Neural cell (in vitro differentiated cells): ENCODE measurements at regions not wholly inside any gene's neighbourhood (a gene's known extent, or its start where the extent isn't known, plus 50 kb on each side); places are given as distances from the start of the nearest gene placed in this dataset.

ENCODE experiments used
- H2AFZ ChIP-seq: fragments of 200-600, 300-800 bp; sonication (generic), shearing (Covaris generic); 2 replicates; pipeline ENCODE4 v1.6.0; 2014; ENCODE audit warnings: low read depth, mild to moderate bottlenecking, antibody characterized with exemption, low read length, moderate library complexity
- H3F3A ChIP-seq: fragments of 200-600 bp; shearing (Covaris generic); 2 replicates; pipeline ENCODE4 v1.6.1; 2016; ENCODE audit warnings: mild to moderate bottlenecking, moderate library complexity, mixed read lengths, antibody characterized with exemption, low read length; ENCODE audit not compliant: insufficient read depth, poor library complexity, severe bottlenecking
- H3K27ac ChIP-seq: fragments of 200-600, 300-800 bp; sonication (generic), shearing (Covaris generic); 2 replicates; pipeline ENCODE4 v1.5.1; 2014; ENCODE audit warnings: mild to moderate bottlenecking, low read length, moderate library complexity
- H3K27me3 ChIP-seq: fragments of 300-800, 200-600 bp; sonication (generic), shearing (Covaris generic); 2 replicates; pipeline ENCODE4 v1.6.0; 2014; ENCODE audit warnings: mild to moderate bottlenecking, low read depth, low read length, moderate library complexity; ENCODE audit not compliant: insufficient read depth
- H3K36me3 ChIP-seq: fragments of 300-800, 200-600 bp; sonication (generic), shearing (Covaris generic); 2 replicates; pipeline ENCODE4 v1.5.1; 2014; ENCODE audit warnings: mild to moderate bottlenecking, antibody characterized with exemption, low read length, moderate library complexity; ENCODE audit not compliant: insufficient read depth
- H3K4me2 ChIP-seq: fragments of 300-800, 200-600 bp; sonication (generic), shearing (Covaris generic); 2 replicates; pipeline ENCODE4 v1.6.0; 2014; ENCODE audit warnings: mild to moderate bottlenecking, low read length
- H3K4me3 ChIP-seq: fragments of 300-800, 200-600 bp; sonication (generic), shearing (Covaris generic); 2 replicates; pipeline ENCODE4 v1.5.1; 2014; ENCODE audit warnings: mild to moderate bottlenecking, low read length, moderate library complexity
- H3K79me2 ChIP-seq: fragments of 200-600 bp; shearing (Covaris generic); replicated peaks from 2 replicates; pipeline ENCODE4 v1.6.0; 2014; ENCODE audit warnings: mild to moderate bottlenecking, low read length, moderate library complexity; ENCODE audit not compliant: insufficient read depth
- H3K9ac ChIP-seq: fragments of 300-800, 200-600 bp; sonication (generic), shearing (Covaris generic); 2 replicates; pipeline ENCODE4 v1.6.1; 2016; ENCODE audit warnings: mild to moderate bottlenecking, low read length, mixed read lengths
- H3K9me2 ChIP-seq: fragments of 200-600 bp; shearing (Covaris generic); 2 replicates; pipeline ENCODE4 v1.6.1; 2016; ENCODE audit warnings: mild to moderate bottlenecking, low read length, mixed read lengths; ENCODE audit not compliant: insufficient read depth
- H3K9me3 ChIP-seq: fragments of 200-600, 300-800 bp; sonication (generic), shearing (Covaris generic); 2 replicates; pipeline ENCODE4 v1.6.1; 2016; ENCODE audit warnings: mild to moderate bottlenecking, mixed run types, low read length, moderate library complexity, mixed read lengths
- H4K20me1 ChIP-seq: fragments of 200-600 bp; shearing (Covaris generic); 2 replicates; pipeline ENCODE4 v1.6.1; 2016; ENCODE audit warnings: mild to moderate bottlenecking, mixed run types; ENCODE audit not compliant: insufficient read depth
- EP300 ChIP-seq: fragments of 450-650 bp; conservative IDR thresholded peaks from 2 replicates; pipeline ENCODE4 v1.6.1; 2014; ENCODE audit warnings: antibody characterized with exemption, mild to moderate bottlenecking, moderate library complexity; ENCODE audit not compliant: poor library complexity, severe bottlenecking
- EZH2 ChIP-seq: fragments of 200-600, 300-800 bp; shearing (Covaris generic), sonication (generic); IDR thresholded peaks from 2 replicates; pipeline ENCODE4 v1.6.1; 2014; ENCODE audit warnings: antibody characterized with exemption, low read length, borderline replicate concordance, mild to moderate bottlenecking; ENCODE audit not compliant: insufficient read depth, poor library complexity, severe bottlenecking
- POLR2AphosphoS5 ChIP-seq: IDR thresholded peaks from 2 replicates; pipeline ENCODE4 v1.6.1; 2012
- RAD21 ChIP-seq: fragments of 450-650 bp; conservative IDR thresholded peaks from 2 replicates; pipeline ENCODE4 v1.6.1; 2014; ENCODE audit warnings: antibody characterized with exemption, mild to moderate bottlenecking, moderate library complexity
- SMC3 ChIP-seq: fragments of 450-650 bp; conservative IDR thresholded peaks from 2 replicates; pipeline ENCODE4 v1.6.1; 2014; ENCODE audit warnings: antibody characterized with exemption, mild to moderate bottlenecking, moderate library complexity; ENCODE audit not compliant: poor library complexity
- TAF1 ChIP-seq: IDR thresholded peaks from 2 replicates; pipeline ENCODE4 v1.6.1; 2012; ENCODE audit warnings: low read depth
- TF ChIP-seq, protein P1 (sequence below): IDR thresholded peaks from 2 replicates; pipeline ENCODE4 v1.6.1; 2012; ENCODE audit warnings: borderline replicate concordance
- TF ChIP-seq, protein P2 (sequence below): fragments of 450-650 bp; IDR thresholded peaks from 2 replicates; pipeline ENCODE4 v1.5.1; 2014; ENCODE audit warnings: antibody characterized with exemption, mild to moderate bottlenecking, moderate library complexity; ENCODE audit not compliant: poor library complexity, severe bottlenecking

DNA sequence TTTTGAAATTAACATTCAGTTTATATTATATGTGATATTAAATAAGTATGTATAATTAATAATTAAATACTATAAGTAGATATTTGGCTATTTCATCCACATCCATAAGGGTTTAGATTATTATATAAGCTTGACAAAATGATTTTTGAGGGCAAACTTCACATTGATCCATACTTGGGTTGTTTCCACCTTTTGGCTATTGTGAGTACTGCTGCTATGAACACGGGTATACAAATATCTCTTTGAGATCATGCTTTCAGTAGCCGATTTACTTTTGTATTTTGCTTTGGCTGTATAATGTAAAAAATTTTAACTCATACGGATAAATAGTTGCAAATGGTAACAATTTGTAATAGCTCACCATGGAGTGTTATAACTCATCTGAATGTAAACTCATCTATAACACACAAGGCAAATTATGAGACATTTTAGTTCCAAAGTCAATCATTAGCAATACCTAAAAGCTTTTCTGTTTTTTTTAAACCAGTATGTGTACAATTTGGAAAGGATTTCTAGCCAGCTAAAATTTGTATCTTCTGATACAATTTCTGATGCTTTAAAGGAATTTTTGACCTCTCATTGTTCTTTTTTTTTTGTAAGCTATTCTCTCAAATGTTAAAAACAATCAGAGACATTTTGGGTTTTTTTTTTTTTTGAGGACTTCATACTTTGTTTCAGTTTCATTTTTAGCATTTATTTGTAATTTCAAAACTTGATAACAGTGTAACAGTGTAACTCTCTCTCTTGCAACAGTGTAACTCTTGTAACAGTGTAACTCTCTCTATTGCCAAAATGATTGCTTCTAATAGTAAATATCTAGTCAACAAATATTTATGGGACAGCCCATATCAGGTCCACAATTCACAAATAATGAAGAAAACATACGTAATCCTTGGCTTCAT is 51.8 kb upstream of the ARX start:
- Histone ChIP-seq H4K20me1 (no peaks in the 10 kb centered on the region), H2AFZ (no peak overlapping the region), H3K4me3 (no peak overlapping the region), H3K36me3 (no peaks in the 10 kb centered on the region), H3K27ac (no peak overlapping the region), H3K9me3 (no peaks in the 10 kb centered on the region), H3K9me2 (no peaks in the 10 kb centered on the region), H3K27me3 (no peaks in the 10 kb centered on the region), H3F3A (no peaks in the 10 kb centered on the region), H3K9ac (no peak overlapping the region), H3K79me2 (no peaks in the 10 kb centered on the region), H3K4me2 (no peak overlapping the region)
- TF ChIP-seq SMC3 (no peak), EP300 (no peak), EZH2 (no peak), TAF1 (no peak)
- TF ChIP-seq, protein P1, sequence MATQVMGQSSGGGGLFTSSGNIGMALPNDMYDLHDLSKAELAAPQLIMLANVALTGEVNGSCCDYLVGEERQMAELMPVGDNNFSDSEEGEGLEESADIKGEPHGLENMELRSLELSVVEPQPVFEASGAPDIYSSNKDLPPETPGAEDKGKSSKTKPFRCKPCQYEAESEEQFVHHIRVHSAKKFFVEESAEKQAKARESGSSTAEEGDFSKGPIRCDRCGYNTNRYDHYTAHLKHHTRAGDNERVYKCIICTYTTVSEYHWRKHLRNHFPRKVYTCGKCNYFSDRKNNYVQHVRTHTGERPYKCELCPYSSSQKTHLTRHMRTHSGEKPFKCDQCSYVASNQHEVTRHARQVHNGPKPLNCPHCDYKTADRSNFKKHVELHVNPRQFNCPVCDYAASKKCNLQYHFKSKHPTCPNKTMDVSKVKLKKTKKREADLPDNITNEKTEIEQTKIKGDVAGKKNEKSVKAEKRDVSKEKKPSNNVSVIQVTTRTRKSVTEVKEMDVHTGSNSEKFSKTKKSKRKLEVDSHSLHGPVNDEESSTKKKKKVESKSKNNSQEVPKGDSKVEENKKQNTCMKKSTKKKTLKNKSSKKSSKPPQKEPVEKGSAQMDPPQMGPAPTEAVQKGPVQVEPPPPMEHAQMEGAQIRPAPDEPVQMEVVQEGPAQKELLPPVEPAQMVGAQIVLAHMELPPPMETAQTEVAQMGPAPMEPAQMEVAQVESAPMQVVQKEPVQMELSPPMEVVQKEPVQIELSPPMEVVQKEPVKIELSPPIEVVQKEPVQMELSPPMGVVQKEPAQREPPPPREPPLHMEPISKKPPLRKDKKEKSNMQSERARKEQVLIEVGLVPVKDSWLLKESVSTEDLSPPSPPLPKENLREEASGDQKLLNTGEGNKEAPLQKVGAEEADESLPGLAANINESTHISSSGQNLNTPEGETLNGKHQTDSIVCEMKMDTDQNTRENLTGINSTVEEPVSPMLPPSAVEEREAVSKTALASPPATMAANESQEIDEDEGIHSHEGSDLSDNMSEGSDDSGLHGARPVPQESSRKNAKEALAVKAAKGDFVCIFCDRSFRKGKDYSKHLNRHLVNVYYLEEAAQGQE, result no peak

DNA sequence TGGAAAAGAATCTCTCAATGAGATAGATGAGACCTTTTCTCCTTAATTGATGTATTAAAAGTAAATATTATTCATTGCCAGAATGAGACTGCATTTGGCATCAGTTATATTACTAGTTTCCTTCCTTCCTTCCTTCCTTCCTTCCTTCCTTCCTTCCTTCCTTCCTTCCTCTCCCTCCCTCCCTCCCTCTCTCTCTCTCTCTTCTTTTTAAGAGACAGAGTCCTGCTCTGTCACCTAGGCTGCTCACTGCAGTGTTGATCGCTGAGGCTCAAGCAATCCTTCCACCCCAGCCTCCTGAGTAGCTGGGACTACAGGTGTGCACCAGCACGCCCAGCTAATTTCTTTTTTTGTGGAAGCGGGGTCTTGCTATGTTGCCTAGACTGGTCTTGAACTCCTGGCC is 50.4 kb upstream of the ARX start:
- Histone ChIP-seq H3K36me3 (no peaks in the 10 kb centered on the region), H3K9me2 (no peaks in the 10 kb centered on the region), H3K9ac (no peak overlapping the region), H3K4me2 (no peak overlapping the region), H4K20me1 (no peaks in the 10 kb centered on the region), H3K79me2 (no peaks in the 10 kb centered on the region), H3K27me3 (no peaks in the 10 kb centered on the region), H3K27ac (no peak overlapping the region), H3K4me3 (no peak overlapping the region), H3F3A (no peaks in the 10 kb centered on the region), H3K9me3 (no peaks in the 10 kb centered on the region), H2AFZ (no peak overlapping the region)
- TF ChIP-seq EZH2, result no peak
- TF ChIP-seq SMC3, result no peak
- TF ChIP-seq TAF1, result no peak
- no peak for TF ChIP-seq POLR2AphosphoS5
- TF ChIP-seq, protein P2, sequence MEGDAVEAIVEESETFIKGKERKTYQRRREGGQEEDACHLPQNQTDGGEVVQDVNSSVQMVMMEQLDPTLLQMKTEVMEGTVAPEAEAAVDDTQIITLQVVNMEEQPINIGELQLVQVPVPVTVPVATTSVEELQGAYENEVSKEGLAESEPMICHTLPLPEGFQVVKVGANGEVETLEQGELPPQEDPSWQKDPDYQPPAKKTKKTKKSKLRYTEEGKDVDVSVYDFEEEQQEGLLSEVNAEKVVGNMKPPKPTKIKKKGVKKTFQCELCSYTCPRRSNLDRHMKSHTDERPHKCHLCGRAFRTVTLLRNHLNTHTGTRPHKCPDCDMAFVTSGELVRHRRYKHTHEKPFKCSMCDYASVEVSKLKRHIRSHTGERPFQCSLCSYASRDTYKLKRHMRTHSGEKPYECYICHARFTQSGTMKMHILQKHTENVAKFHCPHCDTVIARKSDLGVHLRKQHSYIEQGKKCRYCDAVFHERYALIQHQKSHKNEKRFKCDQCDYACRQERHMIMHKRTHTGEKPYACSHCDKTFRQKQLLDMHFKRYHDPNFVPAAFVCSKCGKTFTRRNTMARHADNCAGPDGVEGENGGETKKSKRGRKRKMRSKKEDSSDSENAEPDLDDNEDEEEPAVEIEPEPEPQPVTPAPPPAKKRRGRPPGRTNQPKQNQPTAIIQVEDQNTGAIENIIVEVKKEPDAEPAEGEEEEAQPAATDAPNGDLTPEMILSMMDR, result no peak
- TF ChIP-seq RAD21, result no peak
- TF ChIP-seq EP300, result no peak
- TF ChIP-seq, protein P1, result no peak
